HG03521 (cell line): ENCODE measurements at regions not wholly inside any gene's neighbourhood (a gene's known extent, or its start where the extent isn't known, plus 50 kb on each side); places are given as distances from the start of the nearest gene placed in this dataset.

ENCODE experiments used
- ATAC-seq: cut with Tn5 transposase; IDR thresholded peaks from one replicate; pipeline ENCODE4 v1.9.1; 2021; ENCODE audit warnings: mild to moderate bottlenecking, moderate library complexity; ENCODE audit not compliant: unreplicated experiment

DNA sequence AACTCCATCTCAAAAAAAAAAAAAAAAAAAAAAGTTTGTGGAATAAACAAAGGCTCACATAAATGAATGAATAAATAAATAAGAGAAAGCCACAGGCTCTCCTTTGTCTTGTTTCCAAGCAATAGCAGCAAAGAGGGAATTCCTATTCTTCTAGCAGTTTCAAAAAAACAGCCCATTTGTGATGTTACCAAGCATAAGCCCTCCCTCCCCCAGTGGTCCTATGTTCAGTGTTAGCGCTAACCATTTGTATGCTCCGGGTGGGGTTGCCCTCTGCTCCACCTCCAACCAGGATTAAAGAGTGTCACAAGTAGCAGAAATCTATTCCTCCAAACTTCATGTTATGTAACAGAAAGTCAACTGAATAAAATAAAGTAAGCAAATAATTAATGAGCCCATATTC, 1215.0 kb upstream of the TENM4 start:
- ATAC-seq: no peak

DNA sequence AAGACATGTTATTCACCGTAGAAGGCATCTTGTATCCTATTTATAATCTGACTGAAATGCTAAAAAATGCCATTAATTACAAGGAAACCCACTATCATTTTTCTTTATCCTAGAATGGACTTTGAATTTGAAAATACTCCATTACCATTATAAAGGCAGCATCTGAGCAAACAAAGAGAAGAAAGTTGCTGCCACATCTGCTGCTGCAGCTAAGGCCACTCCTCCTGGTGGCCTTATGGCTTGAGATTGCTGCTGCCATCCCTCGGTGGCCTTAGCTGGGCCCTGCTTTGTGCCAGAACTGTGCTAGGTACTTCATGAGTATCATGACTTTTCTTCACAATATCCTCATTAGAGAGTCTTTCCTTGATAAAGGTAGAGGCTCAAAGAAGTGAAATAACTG, 1210.1 kb upstream of the TENM4 start:
- ATAC-seq: no peak

DNA sequence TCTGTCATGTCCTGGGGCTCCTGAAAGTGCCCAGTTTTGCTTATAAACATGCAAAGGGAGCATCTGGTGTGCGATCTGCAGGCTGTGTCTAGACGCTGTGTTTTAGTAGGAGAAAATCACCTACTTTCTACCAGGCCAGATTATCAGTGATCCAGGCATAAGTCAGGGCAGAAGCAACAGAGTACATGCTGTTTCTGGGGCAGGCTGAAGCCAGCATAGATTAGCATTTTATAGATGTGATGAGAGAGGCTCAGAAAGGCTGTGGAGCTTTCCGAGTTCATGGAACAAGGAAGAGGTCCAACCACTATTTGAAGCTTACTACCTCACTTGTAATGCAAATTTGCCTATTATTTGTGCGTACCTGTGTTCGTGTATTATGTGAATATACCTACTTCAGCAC, 1208.4 kb upstream of the TENM4 start:
- ATAC-seq: no peak

DNA sequence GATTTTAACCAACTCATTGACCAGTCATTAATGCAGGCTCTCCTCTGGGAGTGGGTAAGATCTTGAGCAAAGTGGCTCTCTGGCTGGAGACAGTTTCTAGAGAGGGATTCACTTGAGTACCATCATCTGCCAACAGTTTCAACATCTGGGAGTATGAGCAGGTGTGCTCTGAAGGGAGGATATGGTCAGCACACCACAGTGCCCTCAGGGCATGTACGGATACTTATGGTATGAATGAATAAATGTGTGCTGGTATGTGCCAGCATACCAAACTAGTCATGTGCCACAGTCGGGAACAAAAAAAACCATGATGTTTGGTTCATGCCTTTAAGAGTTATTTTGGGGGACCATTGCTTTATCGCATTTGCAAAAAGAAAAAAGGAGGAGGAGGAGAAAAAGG, 1197.5 kb upstream of the TENM4 start:
- ATAC-seq: no peak

DNA sequence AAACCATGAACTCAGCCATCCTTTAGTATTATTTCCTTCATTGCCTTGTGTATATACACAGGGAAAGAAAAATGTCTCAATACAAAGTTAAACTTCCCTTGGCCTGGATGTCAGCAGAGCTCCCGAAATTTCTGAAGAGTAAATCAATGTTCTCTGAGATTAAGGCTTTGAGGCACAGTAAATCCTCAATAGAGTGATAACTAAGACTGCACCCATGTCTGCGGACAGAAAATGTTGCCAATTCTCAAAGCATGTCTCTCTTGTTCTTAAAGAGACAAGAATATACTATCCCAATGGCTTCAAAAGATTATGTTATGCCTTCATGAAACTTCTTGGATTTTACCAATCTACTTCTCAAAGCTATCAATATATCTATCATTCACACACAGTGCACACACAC, 1196.7 kb upstream of the TENM4 start:
- no peak for ATAC-seq

DNA sequence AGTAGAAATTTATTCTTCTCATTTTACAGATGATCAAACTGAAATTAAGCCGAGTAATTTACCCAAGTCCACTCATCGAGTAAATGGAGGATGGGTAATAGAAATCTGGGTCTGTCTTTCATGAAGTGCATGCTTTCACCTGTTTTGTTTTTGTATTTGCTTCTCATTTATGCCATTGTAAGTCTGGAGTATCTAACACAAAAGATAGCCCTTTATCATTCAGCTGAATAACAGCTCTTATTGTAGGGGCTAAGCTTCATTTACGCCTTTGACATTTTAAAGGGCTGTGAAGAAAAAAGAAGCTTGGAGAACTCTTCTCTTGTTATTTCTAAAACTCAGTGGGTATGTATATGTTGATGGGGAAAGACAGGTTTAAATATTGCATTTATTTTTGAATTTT, 1196.2 kb upstream of the TENM4 start:
- ATAC-seq: no peak

DNA sequence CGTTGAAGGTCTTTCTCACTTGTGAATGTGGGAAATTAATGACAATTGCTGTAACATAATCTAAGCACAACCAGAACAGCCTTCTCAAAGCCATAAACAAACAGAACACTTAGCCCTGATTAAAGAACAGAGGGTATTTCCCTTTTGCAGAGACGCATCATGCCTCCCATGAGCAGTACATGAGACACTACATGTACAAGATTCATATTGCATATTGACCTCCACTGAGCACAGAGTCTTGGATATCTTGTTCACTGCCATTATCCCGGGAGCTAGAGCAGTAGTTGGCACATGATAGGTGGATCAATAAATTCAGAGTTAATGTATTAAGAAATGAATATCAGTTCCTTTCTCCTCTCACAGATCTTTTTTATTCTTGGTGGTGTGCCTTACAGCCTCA, 1194.3 kb upstream of the TENM4 start:
- no peak for ATAC-seq

DNA sequence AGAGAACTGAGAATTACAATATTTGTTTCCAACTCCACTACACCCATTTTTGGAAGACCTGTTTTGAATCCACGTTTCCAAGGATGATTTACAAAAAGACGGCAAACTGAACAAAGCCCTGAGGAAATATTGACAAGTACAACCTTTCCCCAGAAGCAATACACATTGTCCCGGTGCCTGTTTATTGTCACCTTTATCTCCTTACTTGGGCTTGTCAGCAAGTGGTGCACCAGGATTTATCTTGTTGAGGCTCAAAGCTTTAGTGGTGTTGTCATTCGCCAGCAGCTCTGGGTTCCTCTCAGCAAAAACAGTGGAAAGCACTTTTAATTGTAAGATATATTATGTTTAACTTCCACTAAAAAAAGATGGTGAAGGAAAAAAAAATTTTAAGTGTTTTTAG, 1191.9 kb upstream of the TENM4 start:
- no peak for ATAC-seq

DNA sequence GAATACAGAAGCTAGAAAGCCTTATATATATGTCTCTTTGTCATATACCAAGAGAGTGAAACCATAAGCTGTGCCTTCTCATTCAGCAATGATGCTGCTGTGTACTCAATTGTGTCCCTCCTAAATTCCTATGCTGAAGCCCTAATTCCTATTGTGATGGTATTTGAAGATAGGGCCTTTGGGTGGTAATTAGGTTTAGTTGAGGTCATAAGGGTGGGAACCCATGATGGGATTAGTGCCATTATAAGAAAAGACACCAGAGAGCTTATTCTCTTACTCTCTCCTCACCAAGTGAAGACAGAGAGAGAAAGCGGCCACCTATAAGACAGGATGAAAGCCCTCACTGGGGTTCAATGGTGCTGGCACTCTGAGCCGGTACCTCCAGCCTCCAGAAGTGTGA, 1191.3 kb upstream of the TENM4 start:
- ATAC-seq: no peak

DNA sequence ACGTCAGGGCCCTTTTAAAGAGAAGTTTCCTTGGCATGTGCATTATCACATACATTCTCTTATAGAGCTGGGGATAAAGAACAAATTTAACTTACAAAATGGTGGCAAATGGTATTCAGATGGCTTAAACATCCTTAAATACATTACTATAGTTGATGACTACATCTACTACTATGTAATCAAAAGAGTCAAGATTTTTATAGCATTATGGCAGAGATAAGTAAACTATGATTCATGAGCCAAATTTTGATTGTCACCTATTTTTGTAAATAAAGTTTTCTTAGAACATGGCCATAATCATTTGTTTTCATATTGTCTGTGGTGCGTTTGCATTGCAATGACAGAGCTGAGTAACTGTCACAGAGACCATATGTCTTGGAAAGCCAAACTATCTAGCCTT, 1188.6 kb upstream of the TENM4 start:
- no peak for ATAC-seq

DNA sequence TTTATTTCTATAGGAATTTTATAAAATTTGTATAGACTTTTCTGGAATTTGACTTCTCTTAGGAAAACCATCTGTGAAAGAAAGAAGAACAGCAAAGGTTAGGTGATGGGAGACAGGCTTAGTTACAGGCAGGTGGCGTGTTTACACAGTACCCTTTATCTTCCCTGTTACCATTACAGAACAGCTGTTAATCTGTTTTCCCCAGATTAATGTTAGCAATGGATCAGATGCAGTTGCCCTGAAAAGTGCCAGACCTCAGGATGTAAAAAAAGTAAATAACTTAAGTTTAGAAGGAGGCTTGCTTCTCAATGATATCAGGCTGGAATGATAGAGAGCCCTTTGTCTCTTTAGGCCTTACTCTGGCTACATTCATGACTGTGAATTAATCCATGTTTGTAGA, 1186.5 kb upstream of the TENM4 start:
- no peak for ATAC-seq

DNA sequence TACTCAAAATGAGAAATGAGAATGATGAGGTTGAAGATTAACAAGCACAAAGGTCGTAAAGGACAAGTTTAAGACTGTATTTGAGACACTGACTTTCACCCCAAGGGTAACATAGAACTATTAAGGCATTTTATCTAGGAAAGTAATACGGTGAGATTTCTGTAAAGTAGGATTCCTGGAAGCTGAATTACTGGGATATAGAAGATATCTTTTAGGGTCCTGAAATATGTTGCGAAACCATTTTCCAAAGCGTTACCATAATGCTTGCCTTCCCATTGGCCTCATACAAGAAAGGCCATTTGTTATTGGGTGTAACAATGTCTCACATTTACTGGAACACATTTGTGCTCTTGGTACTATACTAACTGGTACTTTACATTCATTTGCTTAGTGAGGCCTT, 1185.9 kb upstream of the TENM4 start:
- no peak for ATAC-seq

DNA sequence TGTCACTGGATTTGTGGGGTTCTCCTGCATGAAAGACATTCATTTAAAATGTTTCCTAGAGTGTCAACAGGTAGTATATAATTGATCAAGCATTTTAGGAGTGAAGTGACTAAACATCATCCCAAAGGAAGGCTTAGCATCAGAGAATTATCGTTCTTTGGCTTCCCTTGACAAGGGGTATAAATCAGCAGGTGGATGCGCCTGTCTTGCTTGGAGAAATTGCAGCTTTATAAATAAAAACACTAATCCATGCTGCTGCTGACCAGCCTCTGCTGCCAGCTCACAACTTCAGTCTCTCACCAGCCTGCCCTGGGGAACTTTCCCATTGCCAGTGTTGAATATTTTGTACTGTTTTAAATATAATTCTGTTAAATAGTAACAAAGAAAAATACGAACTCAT, 1184.7 kb upstream of the TENM4 start:
- no peak for ATAC-seq

DNA sequence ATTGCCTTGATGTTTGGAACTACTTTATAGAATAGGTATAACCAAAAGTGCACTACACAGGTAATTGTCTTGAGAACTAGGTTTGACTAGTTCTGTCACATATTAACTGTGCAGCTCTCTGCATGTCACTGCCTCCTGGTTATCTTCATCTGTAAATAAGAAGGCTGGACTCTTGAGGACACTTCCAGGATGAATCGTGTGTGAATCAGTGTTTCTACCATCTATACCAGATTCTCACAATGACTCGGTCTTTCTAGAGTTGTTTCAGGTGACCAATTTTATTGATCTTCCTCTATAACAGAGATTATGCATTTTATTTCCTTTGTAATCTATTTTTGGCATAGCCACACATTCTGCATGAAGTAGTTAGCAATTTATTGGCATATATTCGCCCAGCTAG, 1181.0 kb upstream of the TENM4 start:
- no peak for ATAC-seq

DNA sequence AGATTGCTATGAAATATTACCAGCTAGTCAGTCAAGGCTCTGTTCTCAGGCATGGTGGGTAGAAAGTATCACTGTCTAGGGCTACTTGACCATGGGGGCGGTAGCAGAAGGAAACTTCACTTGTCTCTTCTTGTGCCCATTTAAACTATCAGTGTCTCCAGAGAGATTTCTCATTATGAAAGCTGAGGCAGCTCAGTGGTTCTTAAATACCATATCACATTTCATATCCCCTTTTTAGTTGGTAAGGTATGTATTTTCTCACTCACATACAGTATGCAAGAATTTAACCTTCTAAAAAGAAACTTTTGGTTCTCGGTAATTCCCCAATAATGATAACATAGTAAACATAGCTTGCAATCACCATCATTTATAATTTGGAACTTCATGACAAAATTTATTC, 1180.0 kb upstream of the TENM4 start:
- no peak for ATAC-seq

DNA sequence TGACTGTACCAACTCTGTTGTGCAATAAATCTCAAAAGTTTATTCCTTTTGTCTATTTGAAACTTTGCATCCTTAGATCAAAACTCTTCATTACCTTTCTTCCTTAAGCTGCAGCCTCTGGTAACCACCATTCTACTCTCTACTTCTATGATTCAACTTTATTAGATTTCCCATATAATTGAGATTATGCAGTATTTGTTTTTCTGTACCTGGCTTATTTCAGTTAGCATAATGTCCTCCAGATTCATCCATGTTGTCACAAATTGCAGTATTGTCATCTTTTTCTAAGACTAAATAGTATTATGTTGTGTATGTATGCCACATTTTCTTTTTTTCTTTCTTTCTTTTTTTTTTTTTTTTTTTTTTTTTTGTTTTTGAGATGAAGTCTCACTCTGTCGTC, 1176.3 kb upstream of the TENM4 start:
- no peak for ATAC-seq

DNA sequence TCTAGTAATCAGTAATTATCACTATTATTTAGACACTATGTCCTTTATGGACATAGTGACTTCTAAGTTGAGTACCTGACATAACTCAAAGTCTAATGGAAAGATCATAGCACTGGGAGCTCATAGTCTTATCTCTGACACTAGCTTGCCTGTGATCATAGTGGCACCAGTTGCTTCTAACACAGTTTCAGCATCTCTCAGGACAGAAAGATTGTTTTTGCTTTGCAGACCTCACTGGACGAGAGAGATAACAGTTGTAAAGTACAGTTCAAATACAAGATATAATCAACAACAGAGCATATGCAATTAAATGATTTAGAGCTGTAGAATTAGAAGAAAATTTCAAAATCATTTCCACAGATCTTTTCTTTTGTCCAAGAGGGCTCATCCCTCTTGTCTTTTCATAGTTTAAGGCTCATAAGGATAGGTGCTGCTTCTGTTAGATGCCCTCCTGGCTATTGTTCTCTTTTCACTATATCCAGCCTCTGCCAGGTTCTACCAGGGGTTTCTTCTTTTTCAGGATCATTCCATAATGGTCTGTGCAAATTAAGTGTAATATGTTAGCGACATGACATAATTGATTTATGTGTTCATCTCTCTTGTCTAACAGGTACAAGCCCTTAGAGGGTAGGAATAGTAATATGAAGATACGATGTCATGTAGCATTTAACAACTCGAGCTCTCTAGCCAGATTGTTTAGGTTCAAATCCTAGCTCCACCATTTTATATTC, 1175.4 kb upstream of the TENM4 start:
- ATAC-seq: no peak

DNA sequence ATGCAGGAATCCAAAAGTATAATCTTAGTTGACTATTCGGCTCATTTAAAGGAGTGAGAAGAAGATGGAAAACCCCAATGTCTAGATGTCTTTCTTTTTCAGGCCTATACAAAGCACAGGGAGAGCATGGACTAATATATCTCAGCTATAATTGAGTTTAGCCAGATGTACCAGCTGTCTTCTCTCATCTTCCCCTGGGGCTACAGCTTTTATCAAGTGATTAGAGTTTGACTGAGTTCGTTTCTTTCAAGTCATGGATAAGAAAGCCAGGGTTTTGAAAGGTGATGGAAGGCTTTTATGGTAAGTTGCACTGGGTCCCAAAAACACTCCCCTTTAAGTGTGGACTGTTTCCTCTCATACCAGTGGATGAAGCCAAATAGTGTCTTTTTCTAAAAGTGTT, 1172.8 kb upstream of the TENM4 start:
- no peak for ATAC-seq

DNA sequence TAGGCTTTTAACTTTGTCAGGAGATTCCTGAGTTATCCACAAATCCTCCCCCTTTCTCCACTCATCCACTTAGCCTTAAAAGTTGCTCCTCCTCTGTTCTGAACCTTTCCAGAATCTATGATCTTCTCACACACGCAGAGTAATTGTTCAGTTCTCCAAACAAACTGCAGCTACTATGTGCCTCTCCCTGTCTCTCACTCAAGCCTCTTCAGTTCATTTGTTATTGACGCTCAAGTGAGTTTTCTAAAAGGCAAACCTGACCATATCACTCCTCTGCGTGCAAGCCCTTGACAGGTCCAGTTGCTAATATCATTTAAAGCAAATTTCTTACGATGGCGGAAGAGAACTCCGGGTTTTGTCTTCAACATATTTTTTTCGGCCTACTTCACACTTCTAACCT, 1169.7 kb upstream of the TENM4 start:
- ATAC-seq: no peak

DNA sequence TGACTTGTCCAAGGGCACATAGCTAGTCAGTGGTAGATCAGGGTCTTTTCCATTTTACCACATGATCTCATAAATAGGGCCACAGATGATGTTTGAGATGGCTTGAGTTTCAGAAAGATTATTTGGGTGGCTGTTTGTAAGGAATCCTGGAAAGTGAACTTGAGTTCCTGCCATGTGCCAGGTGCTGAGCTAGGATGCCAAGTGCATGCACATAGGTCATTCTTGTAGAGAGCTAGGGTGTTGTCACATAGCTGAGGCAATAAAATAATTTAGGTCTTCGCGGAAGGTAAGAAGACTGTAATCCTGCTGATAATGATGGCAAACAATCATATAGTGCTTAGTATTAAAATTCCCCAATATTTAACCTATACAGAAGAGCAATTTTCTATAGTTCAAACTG, 1162.6 kb upstream of the TENM4 start:
- ATAC-seq: no peak

DNA sequence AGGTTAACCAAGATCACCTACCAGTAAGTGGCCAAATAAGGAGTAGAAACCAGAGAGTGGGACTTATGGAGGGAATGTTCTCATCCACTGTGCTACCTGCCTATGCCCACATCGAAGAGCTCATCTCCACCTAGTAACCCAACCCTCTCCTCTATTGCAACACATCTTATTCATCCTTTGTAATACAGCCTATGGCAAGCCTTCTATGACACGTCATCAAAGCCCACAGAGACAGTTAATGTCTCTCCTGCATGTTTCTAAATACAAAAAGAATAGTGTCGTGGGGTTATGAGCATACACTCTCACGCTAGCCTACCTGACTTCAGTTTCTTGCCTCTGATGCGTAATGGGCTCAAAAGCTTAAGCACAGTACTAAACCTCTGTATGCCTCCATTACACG, 1158.1 kb upstream of the TENM4 start:
- no peak for ATAC-seq

DNA sequence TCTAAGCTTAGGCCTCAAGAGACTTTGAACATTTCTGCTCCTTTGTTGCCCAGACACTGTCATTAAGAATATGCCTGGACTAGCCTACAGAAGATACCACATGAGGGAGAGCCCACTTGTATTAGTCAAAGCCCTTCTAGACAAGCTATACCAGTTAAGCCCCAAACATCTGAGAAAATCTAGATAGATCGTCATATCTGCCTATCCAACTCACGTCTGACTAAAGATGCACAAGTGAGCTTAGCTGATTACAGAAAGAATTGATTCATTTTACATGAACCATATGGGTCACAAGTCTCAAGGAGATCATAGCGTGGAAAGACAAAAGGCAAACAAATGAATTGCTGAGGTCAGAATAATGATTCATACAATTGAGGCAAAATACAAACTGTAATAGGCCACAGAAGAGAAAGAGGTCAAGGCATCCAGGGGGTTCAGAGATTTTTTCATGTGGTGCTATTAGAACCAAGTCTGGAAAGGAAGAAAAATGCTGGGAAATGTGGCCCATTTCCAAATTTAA, 1155.5 kb upstream of the TENM4 start:
- ATAC-seq: no peak

DNA sequence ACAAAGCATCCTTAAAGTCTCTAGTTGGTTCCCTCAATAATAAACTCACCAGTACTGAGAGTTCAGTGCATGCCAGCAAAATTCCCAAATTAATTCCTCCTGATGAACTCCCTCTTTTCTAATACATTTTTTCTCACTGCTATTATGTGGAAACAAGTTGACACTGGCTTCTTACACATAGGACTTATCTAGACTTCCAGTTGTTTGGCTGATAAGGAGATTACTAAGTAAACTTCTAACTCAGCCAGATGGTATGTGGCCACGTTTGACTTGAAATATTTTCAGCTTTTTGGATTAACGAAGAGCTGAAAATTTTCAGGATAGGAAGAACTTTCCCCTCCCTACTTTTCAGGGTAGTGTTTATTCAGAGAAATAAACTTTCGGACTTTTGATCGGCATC, 1154.2 kb upstream of the TENM4 start:
- no peak for ATAC-seq
